ENCODE measurements at regions not wholly inside any gene's neighbourhood (a gene's known extent, or its start where the extent isn't known, plus 50 kb on each side); places are given as distances from the start of the nearest gene placed in this dataset.

- TF ChIP-seq, protein P1, sequence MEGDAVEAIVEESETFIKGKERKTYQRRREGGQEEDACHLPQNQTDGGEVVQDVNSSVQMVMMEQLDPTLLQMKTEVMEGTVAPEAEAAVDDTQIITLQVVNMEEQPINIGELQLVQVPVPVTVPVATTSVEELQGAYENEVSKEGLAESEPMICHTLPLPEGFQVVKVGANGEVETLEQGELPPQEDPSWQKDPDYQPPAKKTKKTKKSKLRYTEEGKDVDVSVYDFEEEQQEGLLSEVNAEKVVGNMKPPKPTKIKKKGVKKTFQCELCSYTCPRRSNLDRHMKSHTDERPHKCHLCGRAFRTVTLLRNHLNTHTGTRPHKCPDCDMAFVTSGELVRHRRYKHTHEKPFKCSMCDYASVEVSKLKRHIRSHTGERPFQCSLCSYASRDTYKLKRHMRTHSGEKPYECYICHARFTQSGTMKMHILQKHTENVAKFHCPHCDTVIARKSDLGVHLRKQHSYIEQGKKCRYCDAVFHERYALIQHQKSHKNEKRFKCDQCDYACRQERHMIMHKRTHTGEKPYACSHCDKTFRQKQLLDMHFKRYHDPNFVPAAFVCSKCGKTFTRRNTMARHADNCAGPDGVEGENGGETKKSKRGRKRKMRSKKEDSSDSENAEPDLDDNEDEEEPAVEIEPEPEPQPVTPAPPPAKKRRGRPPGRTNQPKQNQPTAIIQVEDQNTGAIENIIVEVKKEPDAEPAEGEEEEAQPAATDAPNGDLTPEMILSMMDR (IDR thresholded peaks at IDR 0.05; ENCODE audit: poor library complexity): no peak
- TF ChIP-seq EZH2 (IDR thresholded peaks at IDR 0.05; ENCODE audit: borderline replicate concordance) (no peak), EZH2phosphoT487 (IDR thresholded peaks at IDR 0.05; ENCODE audit: low read depth, severe bottlenecking, unreplicated experiment) (no peak)
These were observed 446.4 kb downstream of the COG6 start for GRCh38 chr13:40101708-40102359.
